ENCODE measurements at regions not wholly inside any gene's neighbourhood (a gene's known extent, or its start where the extent isn't known, plus 50 kb on each side); places are given as distances from the start of the nearest gene placed in this dataset.

DNA sequence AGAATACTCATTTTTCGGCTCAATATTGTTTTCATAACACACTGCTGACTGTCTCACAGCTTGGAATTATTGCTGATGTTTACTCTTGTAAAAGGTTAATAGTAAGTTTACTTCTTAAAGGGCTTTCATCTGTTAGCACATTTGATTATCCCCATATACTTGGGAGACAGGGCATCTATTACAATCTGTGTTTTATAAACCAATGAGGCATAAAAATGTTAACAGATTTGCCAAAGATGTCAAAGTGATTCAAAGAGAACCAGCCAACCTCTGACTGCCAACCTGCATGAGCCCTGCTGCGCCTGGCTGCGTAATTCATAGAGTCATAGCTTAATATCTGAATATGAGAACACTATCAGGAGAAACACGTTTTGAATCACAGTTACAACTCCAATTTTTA, 665.6 kb downstream of the TRIML1 start:
- no peaks in the 10 kb centered on the region for H3K36me3 Mint-ChIP-seq
- POLR2A ChIA-PET: no interaction called here
- Histone ChIP-seq H3K9me3 (ENCODE audit: low read length) (peaks cover 3% of the 10 kb centered on the region), H3K4me3 (ENCODE audit: low read length) (no peak overlapping the region), H3K27me3 (ENCODE audit: insufficient read depth, low read length, poor library complexity, severe bottlenecking) (no peaks in the 10 kb centered on the region), H3K27ac (ENCODE audit: low read depth, low read length) (no peak overlapping the region), H3K4me1 (ENCODE audit: insufficient read depth, low read length) (no peaks in the 10 kb centered on the region), H3K36me3 (ENCODE audit: insufficient read depth, low read length) (no peaks in the 10 kb centered on the region)
- no peaks in the 10 kb centered on the region for H3K27me3 Mint-ChIP-seq
- DNase-seq: no peak
- H3K4me1 Mint-ChIP-seq: no peaks in the 10 kb centered on the region
- H3K4me3 Mint-ChIP-seq: no peak overlapping the region
- H3K9me3 Mint-ChIP-seq: peaks cover 2 to 22% (median 8%) of the 10 kb centered on the region in 5 donors
- CTCF ChIA-PET: no interaction called here
- no peak overlapping the region for H3K27ac Mint-ChIP-seq

DNA sequence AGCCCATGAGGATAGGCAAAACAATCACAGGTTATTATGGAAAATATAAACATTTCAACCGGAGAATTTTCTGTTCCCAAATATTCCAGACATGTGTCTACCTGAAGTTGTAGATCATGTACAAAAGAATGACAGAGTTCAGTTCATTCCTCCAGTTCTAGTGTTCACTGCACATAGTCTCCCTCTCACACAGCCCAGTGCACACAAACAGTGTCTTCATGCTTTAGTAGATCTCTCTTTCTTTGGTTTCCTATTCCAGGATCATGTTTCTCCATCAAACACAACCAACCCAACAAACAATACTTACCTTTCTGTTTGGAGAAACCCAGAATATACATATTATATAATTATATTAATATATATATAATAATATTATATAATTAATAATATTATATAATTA, 671.9 kb downstream of the TRIML1 start:
- H3K9me3 ChIP-seq (ENCODE audit: low read length): no peaks in the 10 kb centered on the region
- Mint-ChIP-seq H3K27me3 (no peaks in the 10 kb centered on the region), H3K4me1 (no peaks in the 10 kb centered on the region), H3K27ac (no peak overlapping the region), H3K4me3 (no peak overlapping the region), H3K36me3 (no peaks in the 10 kb centered on the region), H3K9me3 (peaks cover 0 to 29% (median 5%) of the 10 kb centered on the region in 5 donors)
- H3K4me1 ChIP-seq (ENCODE audit: insufficient read depth, low read length): no peaks in the 10 kb centered on the region
- no peak overlapping the region for H3K4me3 ChIP-seq (ENCODE audit: low read length)
- ChIA-PET CTCF (no interaction called here), POLR2A (no interaction called here)
- no peaks in the 10 kb centered on the region for H3K36me3 ChIP-seq (ENCODE audit: insufficient read depth, low read length)
- H3K27ac ChIP-seq (ENCODE audit: low read depth, low read length): no peak overlapping the region
- DNase-seq: no peak
- H3K27me3 ChIP-seq (ENCODE audit: insufficient read depth, low read length, poor library complexity, severe bottlenecking): no peaks in the 10 kb centered on the region

DNA sequence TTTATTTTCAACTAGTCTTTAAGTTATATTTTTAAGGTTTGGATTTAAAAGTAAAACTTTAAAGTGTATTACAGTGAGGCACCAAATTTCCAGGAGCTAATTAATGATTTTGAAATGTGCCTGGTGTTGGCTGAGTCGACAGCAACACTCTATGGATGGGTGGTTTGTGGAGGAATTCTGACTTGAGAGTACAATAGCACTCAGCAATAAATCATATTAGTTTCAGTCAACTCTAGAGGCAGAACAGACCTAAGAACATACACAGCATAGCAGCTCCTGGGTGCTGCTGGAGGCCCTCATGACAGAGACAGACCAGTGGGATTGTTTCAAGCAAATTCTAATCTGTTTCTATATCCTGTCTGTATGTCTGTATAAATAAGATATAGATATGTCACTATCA, 673.4 kb downstream of the TRIML1 start:
- no peak overlapping the region for H3K27ac Mint-ChIP-seq
- H3K27me3 Mint-ChIP-seq: no peaks in the 10 kb centered on the region
- no peak overlapping the region for H3K4me3 ChIP-seq (ENCODE audit: low read length)
- no peak overlapping the region for H3K27ac ChIP-seq (ENCODE audit: low read depth, low read length)
- H3K9me3 Mint-ChIP-seq: peaks cover 1 to 44% (median 11%) of the 10 kb centered on the region in 5 donors
- H3K27me3 ChIP-seq (ENCODE audit: insufficient read depth, low read length, poor library complexity, severe bottlenecking): no peaks in the 10 kb centered on the region
- CTCF ChIA-PET: no interaction called here
- no peaks in the 10 kb centered on the region for H3K4me1 ChIP-seq (ENCODE audit: insufficient read depth, low read length)
- POLR2A ChIA-PET: no interaction called here
- no peak for DNase-seq
- no peaks in the 10 kb centered on the region for H3K4me1 Mint-ChIP-seq
- H3K4me3 Mint-ChIP-seq: no peak overlapping the region
- peaks cover 0 to 2% (median 0%) of the 10 kb centered on the region in 3 donors for H3K36me3 Mint-ChIP-seq
- H3K9me3 ChIP-seq (ENCODE audit: low read length): no peaks in the 10 kb centered on the region
- no peaks in the 10 kb centered on the region for H3K36me3 ChIP-seq (ENCODE audit: insufficient read depth, low read length)

DNA sequence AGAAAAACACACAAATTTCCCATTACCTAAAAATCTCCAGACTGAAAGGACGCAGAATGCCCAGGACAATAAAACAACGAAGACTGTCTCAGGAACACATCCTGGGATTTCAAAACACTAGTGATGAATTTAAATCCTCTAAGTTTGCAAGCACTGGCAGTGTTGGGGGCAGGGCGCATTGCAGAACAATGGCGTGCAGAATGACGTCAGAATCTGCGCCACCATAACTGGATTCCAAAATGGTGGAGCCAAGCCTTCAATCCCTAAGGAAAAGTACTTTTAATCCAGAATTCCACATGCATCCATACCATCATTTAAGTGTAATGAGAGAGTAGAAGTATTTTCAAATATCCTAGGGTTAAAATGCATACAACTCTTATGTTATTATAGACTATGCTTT, 679.1 kb downstream of the TRIML1 start:
- Mint-ChIP-seq H3K27ac (no peak overlapping the region), H3K4me1 (no peaks in the 10 kb centered on the region), H3K27me3 (no peaks in the 10 kb centered on the region), H3K9me3 (peaks cover 4 to 40% (median 9%) of the 10 kb centered on the region in 5 donors), H3K36me3 (peaks cover 0 to 2% (median 0%) of the 10 kb centered on the region in 3 donors), H3K4me3 (no peak overlapping the region)
- Histone ChIP-seq H3K9me3 (ENCODE audit: low read length) (no peaks in the 10 kb centered on the region), H3K27ac (ENCODE audit: low read depth, low read length) (no peak overlapping the region), H3K27me3 (ENCODE audit: insufficient read depth, low read length, poor library complexity, severe bottlenecking) (no peaks in the 10 kb centered on the region), H3K4me3 (ENCODE audit: low read length) (no peak overlapping the region), H3K4me1 (ENCODE audit: insufficient read depth, low read length) (no peaks in the 10 kb centered on the region), H3K36me3 (ENCODE audit: insufficient read depth, low read length) (no peaks in the 10 kb centered on the region)
- POLR2A ChIA-PET: no interaction called here
- CTCF ChIA-PET: no interaction called here
- DNase-seq: no peak

DNA sequence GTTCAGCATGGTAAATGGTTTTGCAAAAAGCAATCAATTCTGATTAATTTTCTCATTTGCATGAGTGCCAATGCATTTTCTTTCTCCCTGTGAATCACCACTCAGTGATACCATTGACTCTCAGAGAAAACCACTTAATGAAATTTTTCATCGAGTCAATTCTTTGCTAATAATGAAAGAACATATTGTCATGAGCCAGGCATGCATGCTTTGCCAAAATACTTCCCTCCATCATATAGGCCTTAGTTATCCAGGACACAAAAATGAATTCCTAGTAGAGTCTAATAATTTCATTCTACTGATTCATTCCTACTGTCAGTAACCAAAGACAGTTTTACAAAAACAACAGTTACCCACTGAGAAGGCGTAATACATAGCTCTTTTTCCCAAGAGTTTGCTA, 680.0 kb downstream of the TRIML1 start:
- no peak overlapping the region for H3K4me3 ChIP-seq (ENCODE audit: low read length)
- DNase-seq: no peak
- CTCF ChIA-PET: no interaction called here

DNA sequence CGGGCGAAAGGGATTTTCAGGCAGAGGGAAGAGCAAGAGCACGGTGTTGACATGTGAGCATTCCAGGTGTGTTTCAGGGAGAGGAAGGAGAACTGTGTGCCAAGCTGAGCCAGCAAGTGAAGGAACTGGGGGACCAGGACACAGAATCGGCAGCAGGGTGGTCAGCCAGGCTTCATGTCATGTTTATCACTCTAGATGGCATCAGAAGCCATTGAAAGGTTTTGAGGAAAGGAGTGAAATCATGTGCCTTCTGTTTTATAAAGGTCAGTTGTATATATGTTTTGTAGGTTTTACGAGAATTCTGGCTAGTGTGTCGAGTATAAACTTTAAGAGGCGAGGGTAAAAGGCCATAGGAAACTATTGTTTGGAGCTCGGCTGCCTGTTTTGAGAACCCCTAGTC, 682.3 kb downstream of the TRIML1 start:
- no peak overlapping the region for H3K27ac Mint-ChIP-seq
- no peaks in the 10 kb centered on the region for H3K4me1 Mint-ChIP-seq
- no peaks in the 10 kb centered on the region for H3K4me1 ChIP-seq (ENCODE audit: insufficient read depth, low read length)
- H3K27ac ChIP-seq (ENCODE audit: low read depth, low read length): no peak overlapping the region
- no peak for DNase-seq
- H3K9me3 Mint-ChIP-seq: peaks cover 2 to 33% (median 10%) of the 10 kb centered on the region in 5 donors
- no peaks in the 10 kb centered on the region for H3K27me3 ChIP-seq (ENCODE audit: insufficient read depth, low read length, poor library complexity, severe bottlenecking)
- no peaks in the 10 kb centered on the region for H3K27me3 Mint-ChIP-seq
- no peak overlapping the region for H3K4me3 ChIP-seq (ENCODE audit: low read length)
- H3K36me3 Mint-ChIP-seq: peaks cover 0 to 2% (median 0%) of the 10 kb centered on the region in 3 donors
- POLR2A ChIA-PET: no interaction called here
- no peaks in the 10 kb centered on the region for H3K9me3 ChIP-seq (ENCODE audit: low read length)
- no peaks in the 10 kb centered on the region for H3K36me3 ChIP-seq (ENCODE audit: insufficient read depth, low read length)
- CTCF ChIA-PET: no interaction called here
- no peak overlapping the region for H3K4me3 Mint-ChIP-seq

More for the DNA sequence above, 680.0 kb downstream of the TRIML1 start:
- no peaks in the 10 kb centered on the region for H3K4me1 Mint-ChIP-seq
- no peak overlapping the region for H3K27ac Mint-ChIP-seq
- no peak overlapping the region for H3K27ac ChIP-seq (ENCODE audit: low read depth, low read length)
- POLR2A ChIA-PET: no interaction called here
- no peaks in the 10 kb centered on the region for H3K36me3 ChIP-seq (ENCODE audit: insufficient read depth, low read length)
- H3K4me3 Mint-ChIP-seq: no peak overlapping the region
- peaks cover 0 to 2% (median 0%) of the 10 kb centered on the region in 3 donors for H3K36me3 Mint-ChIP-seq
- H3K9me3 Mint-ChIP-seq: peaks cover 4 to 35% (median 9%) of the 10 kb centered on the region in 5 donors
- H3K27me3 Mint-ChIP-seq: no peaks in the 10 kb centered on the region
- no peaks in the 10 kb centered on the region for H3K9me3 ChIP-seq (ENCODE audit: low read length)
- no peaks in the 10 kb centered on the region for H3K4me1 ChIP-seq (ENCODE audit: insufficient read depth, low read length)
- no peaks in the 10 kb centered on the region for H3K27me3 ChIP-seq (ENCODE audit: insufficient read depth, low read length, poor library complexity, severe bottlenecking)

DNA sequence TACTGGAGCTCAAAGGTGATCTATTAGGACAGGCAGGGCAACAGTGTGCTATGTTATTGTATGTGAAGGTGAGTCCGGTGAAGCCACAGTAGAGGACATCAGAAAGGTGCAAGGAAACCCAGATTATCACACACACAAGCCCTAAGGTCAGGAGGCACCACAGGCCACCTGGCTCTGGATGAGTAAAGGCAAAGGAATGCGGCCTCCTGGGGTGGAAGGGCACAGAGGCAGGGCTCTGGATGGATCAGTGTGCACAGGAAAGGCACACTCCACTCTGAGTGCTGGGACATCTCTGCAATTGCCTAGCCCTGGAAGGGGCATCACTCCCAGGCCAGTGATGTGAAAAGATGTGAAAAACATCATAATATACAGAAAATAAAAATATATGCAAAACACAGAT, 683.5 kb downstream of the TRIML1 start:
- Histone ChIP-seq H3K9me3 (ENCODE audit: low read length) (no peaks in the 10 kb centered on the region), H3K27me3 (ENCODE audit: insufficient read depth, low read length, poor library complexity, severe bottlenecking) (no peaks in the 10 kb centered on the region), H3K4me1 (ENCODE audit: insufficient read depth, low read length) (no peaks in the 10 kb centered on the region), H3K27ac (ENCODE audit: low read depth, low read length) (no peak overlapping the region), H3K4me3 (ENCODE audit: low read length) (no peak overlapping the region), H3K36me3 (ENCODE audit: insufficient read depth, low read length) (no peaks in the 10 kb centered on the region)
- no peak for DNase-seq
- CTCF ChIA-PET: no interaction called here
- Mint-ChIP-seq H3K4me1 (no peaks in the 10 kb centered on the region), H3K9me3 (peaks cover 2 to 32% (median 3%) of the 10 kb centered on the region in 5 donors), H3K27me3 (no peaks in the 10 kb centered on the region), H3K4me3 (no peak overlapping the region), H3K36me3 (no peaks in the 10 kb centered on the region), H3K27ac (no peak overlapping the region)
- POLR2A ChIA-PET: no interaction called here

DNA sequence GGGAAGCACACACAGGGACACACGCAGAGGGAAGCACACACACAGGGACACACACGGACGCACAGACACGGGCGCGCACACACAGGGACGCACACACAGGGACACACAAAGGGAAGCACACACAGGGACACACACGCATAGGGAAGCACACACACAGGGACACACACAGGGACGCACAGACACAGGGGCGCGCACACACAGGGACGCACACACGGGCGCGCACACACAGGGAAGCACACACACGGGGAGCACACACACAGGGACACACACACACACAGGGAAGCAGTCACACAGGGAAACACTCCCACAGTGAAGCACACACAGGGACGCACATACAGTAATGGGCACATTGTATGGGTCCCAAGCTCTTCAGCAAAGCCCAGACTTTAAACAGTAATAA, 685.3 kb downstream of the TRIML1 start:
- POLR2A ChIA-PET: no interaction called here
- no peak overlapping the region for H3K4me3 ChIP-seq (ENCODE audit: low read length)
- Mint-ChIP-seq H3K4me1 (no peaks in the 10 kb centered on the region), H3K4me3 (no peak overlapping the region), H3K9me3 (peaks cover 5 to 28% (median 6%) of the 10 kb centered on the region in 5 donors), H3K27me3 (no peaks in the 10 kb centered on the region), H3K27ac (no peak overlapping the region), H3K36me3 (peaks cover 0 to 3% (median 0%) of the 10 kb centered on the region in 3 donors)
- H3K9me3 ChIP-seq (ENCODE audit: low read length): no peaks in the 10 kb centered on the region
- H3K36me3 ChIP-seq (ENCODE audit: insufficient read depth, low read length): no peaks in the 10 kb centered on the region
- no peak overlapping the region for H3K27ac ChIP-seq (ENCODE audit: low read depth, low read length)
- CTCF ChIA-PET: no interaction called here
- no peak for DNase-seq
- no peaks in the 10 kb centered on the region for H3K4me1 ChIP-seq (ENCODE audit: insufficient read depth, low read length)
- no peaks in the 10 kb centered on the region for H3K27me3 ChIP-seq (ENCODE audit: insufficient read depth, low read length, poor library complexity, severe bottlenecking)

DNA sequence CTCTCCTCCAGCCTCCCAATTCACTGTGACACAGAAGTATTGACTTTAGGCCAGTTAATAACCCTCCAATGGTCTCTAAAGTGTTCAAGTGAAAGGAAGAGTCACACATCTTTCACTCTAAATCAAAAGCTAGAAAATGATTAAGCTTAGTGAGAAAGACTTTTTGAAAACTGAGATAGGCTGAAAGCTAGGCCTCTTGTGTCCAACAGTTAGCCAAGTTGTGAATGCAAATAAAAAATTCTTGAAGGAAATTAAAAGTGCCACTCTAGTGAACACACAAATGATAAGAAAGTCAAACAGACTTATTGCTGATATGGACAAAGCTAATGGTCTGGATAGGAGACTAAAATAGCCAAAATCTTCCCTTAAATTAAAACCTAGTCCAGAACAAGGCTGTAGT, 687.2 kb downstream of the TRIML1 start:
- CTCF ChIA-PET: no interaction called here
- no peak overlapping the region for H3K27ac Mint-ChIP-seq
- no peaks in the 10 kb centered on the region for H3K27me3 ChIP-seq (ENCODE audit: insufficient read depth, low read length, poor library complexity, severe bottlenecking)
- POLR2A ChIA-PET: no interaction called here
- H3K4me3 Mint-ChIP-seq: no peak overlapping the region
- no peaks in the 10 kb centered on the region for H3K4me1 Mint-ChIP-seq
- no peaks in the 10 kb centered on the region for H3K27me3 Mint-ChIP-seq
- H3K4me1 ChIP-seq (ENCODE audit: insufficient read depth, low read length): no peaks in the 10 kb centered on the region
- H3K9me3 ChIP-seq (ENCODE audit: low read length): no peaks in the 10 kb centered on the region
- H3K9me3 Mint-ChIP-seq: peaks cover 5 to 27% (median 8%) of the 10 kb centered on the region in 5 donors
- no peak overlapping the region for H3K4me3 ChIP-seq (ENCODE audit: low read length)
- no peak overlapping the region for H3K27ac ChIP-seq (ENCODE audit: low read depth, low read length)
- no peak for DNase-seq
- H3K36me3 ChIP-seq (ENCODE audit: insufficient read depth, low read length): no peaks in the 10 kb centered on the region
- peaks cover 0 to 3% (median 0%) of the 10 kb centered on the region in 3 donors for H3K36me3 Mint-ChIP-seq

All from CD8-positive, alpha-beta memory T cell (primary cell).